Type B pancreatic cell (in vitro differentiated cells): ENCODE measurements at regions not wholly inside any gene's neighbourhood (a gene's known extent, or its start where the extent isn't known, plus 50 kb on each side); places are given as distances from the start of the nearest gene placed in this dataset.

ENCODE experiments used
- DNase-seq: peaks from one replicate; pipeline ENCODE4 v3.0.0; 2021; ENCODE audit warnings: mixed read lengths; ENCODE audit not compliant: unreplicated experiment; ENCODE audit errors: extremely low spot score
- H3K27ac Mint-ChIP-seq: 2 replicates; pipeline ENCODE4 v1.8.0; 2021; ENCODE audit warnings: mild to moderate bottlenecking, mixed read lengths
- H3K27me3 Mint-ChIP-seq: 2 replicates; pipeline ENCODE4 v1.8.0; 2021; ENCODE audit warnings: mixed read lengths
- H3K36me3 Mint-ChIP-seq: 2 replicates; pipeline ENCODE4 v1.8.0; 2021; ENCODE audit warnings: mixed read lengths
- H3K4me1 Mint-ChIP-seq: one replicate; pipeline ENCODE4 v1.8.0; 2021; ENCODE audit warnings: mixed read lengths; ENCODE audit not compliant: unreplicated experiment
- H3K4me3 Mint-ChIP-seq: 2 replicates; pipeline ENCODE4 v1.8.0; 2021; ENCODE audit warnings: mild to moderate bottlenecking, mixed read lengths
- H3K9me3 Mint-ChIP-seq: 2 replicates; pipeline ENCODE4 v1.8.0; 2021; ENCODE audit warnings: mixed read lengths
- TF ChIP-seq, protein P1 (sequence below): fragments of 200-600 bp; sonication (generic); conservative IDR thresholded peaks from 2 replicates; pipeline ENCODE4 v1.5.0; 2021; ENCODE audit warnings: antibody characterized with exemption, mild to moderate bottlenecking

GRCh38 chr12:19597167-19598026 lies 158.1 kb downstream of the AEBP2 start:
- peaks cover 8% of the 10 kb centered on the region for H3K27me3 Mint-ChIP-seq
- no peak overlapping the region for H3K4me3 Mint-ChIP-seq
- H3K36me3 Mint-ChIP-seq = no peaks in the 10 kb centered on the region
- no peaks in the 10 kb centered on the region for H3K4me1 Mint-ChIP-seq
- TF ChIP-seq, protein P1, sequence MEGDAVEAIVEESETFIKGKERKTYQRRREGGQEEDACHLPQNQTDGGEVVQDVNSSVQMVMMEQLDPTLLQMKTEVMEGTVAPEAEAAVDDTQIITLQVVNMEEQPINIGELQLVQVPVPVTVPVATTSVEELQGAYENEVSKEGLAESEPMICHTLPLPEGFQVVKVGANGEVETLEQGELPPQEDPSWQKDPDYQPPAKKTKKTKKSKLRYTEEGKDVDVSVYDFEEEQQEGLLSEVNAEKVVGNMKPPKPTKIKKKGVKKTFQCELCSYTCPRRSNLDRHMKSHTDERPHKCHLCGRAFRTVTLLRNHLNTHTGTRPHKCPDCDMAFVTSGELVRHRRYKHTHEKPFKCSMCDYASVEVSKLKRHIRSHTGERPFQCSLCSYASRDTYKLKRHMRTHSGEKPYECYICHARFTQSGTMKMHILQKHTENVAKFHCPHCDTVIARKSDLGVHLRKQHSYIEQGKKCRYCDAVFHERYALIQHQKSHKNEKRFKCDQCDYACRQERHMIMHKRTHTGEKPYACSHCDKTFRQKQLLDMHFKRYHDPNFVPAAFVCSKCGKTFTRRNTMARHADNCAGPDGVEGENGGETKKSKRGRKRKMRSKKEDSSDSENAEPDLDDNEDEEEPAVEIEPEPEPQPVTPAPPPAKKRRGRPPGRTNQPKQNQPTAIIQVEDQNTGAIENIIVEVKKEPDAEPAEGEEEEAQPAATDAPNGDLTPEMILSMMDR = no peak
- H3K27ac Mint-ChIP-seq = no peak overlapping the region
- DNase-seq = no peak
- no peaks in the 10 kb centered on the region for H3K9me3 Mint-ChIP-seq

- H3K36me3 Mint-ChIP-seq = peaks cover 8% of the 10 kb centered on the region
- no peak overlapping the region for H3K4me3 Mint-ChIP-seq
Measured at GRCh38 chr12:19605720-19606119, 166.4 kb downstream of the AEBP2 start.

GRCh38 chr12:19608039-19608438 lies 168.7 kb downstream of the AEBP2 start:
- Mint-ChIP-seq H3K27me3 (no peaks in the 10 kb centered on the region), H3K9me3 (no peaks in the 10 kb centered on the region), H3K27ac (no peak overlapping the region)

More at GRCh38 chr12:19605720-19606119, 166.4 kb downstream of the AEBP2 start:
- Mint-ChIP-seq H3K4me1 (no peaks in the 10 kb centered on the region), H3K9me3 (no peaks in the 10 kb centered on the region), H3K27me3 (no peaks in the 10 kb centered on the region), H3K27ac (no peak overlapping the region)
- TF ChIP-seq, protein P1 = no peak
- no peak for DNase-seq

GRCh38 chr12:19613051-19613535 lies 173.8 kb downstream of the AEBP2 start:
- peaks cover 17% of the 10 kb centered on the region for H3K36me3 Mint-ChIP-seq
- H3K27ac Mint-ChIP-seq = no peak overlapping the region
- no peaks in the 10 kb centered on the region for H3K27me3 Mint-ChIP-seq
- H3K9me3 Mint-ChIP-seq = no peaks in the 10 kb centered on the region
- no peak overlapping the region for H3K4me3 Mint-ChIP-seq
- H3K4me1 Mint-ChIP-seq = no peaks in the 10 kb centered on the region
- TF ChIP-seq, protein P1 = no peak
- DNase-seq = no peak

More at GRCh38 chr12:19608039-19608438, 168.7 kb downstream of the AEBP2 start:
- Mint-ChIP-seq H3K4me1 (no peaks in the 10 kb centered on the region), H3K36me3 (peaks cover 17% of the 10 kb centered on the region), H3K4me3 (no peak overlapping the region)
- TF ChIP-seq, protein P1 = no peak
- DNase-seq = no peak

DNA sequence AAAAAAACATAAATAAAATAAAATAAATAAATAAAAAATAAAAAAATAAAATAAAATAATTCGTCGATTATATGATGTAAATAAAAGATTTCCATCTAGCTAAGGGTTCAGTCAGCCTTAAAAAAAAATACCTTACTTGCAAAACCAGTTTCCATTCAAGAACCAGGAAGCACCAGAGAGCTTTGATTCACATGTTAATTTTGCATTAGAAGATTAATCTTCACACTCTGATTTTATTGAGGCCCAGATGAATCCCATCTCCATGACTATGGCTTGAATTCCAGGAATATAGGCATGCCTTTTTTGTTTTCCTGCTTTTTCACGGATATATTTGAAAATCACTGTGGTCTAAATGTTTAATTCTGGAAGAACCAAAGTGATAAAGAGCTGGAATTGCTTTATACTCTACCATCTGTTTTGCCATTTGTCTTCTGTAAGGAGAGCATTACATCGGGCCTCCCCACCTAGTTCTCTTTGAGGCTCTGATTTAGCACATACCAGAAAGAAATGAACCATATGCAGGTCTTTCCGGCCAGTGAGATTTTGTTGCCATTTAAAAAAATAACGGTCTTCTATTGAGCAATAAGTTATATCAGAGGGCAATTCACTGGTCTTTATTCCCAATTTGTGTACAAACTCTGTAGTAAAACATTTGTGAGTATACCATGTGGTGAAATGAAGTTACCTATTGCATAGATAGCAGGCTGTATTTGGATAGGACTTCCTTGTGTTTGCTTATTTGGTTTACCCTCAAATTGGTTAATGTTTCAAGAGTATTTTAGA lies 175.5 kb downstream of the AEBP2 start:
- TF ChIP-seq, protein P1 = no peak
- peak overlapping the region; percentile 59 for H3K27ac Mint-ChIP-seq
- DNase-seq = no peak
- H3K4me3 Mint-ChIP-seq = no peak overlapping the region
- no peaks in the 10 kb centered on the region for H3K27me3 Mint-ChIP-seq
- H3K4me1 Mint-ChIP-seq = no peaks in the 10 kb centered on the region
- no peaks in the 10 kb centered on the region for H3K9me3 Mint-ChIP-seq
- peaks cover 16% of the 10 kb centered on the region for H3K36me3 Mint-ChIP-seq
